GM19452 (cell line): ENCODE measurements at regions not wholly inside any gene's neighbourhood (a gene's known extent, or its start where the extent isn't known, plus 50 kb on each side); places are given as distances from the start of the nearest gene placed in this dataset.

Experiments used
- ATAC-seq: cut with Tn5 transposase; IDR thresholded peaks from one replicate; pipeline ENCODE4 v1.9.1; 2021; ENCODE audit not compliant: unreplicated experiment

DNA sequence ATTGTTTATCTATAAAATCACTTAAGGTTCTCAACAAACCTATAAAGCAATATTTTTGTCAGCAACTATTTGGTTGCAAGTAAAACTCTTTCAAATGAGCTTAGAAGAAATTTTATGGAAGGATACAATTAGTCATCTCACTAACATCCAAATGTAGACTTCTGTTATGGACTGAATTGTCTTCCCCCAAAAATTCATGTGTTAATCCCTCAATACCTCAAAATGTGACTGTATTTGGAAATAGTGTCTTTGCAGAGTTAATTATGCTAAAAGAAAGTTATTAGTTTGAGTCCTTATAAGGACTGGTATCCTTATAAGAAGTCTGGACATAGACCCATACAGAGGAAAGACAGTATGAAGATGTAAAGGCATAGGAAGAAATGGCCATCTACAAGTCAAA is 357.8 kb upstream of the PRMT6 start:
- ATAC-seq: no peak

DNA sequence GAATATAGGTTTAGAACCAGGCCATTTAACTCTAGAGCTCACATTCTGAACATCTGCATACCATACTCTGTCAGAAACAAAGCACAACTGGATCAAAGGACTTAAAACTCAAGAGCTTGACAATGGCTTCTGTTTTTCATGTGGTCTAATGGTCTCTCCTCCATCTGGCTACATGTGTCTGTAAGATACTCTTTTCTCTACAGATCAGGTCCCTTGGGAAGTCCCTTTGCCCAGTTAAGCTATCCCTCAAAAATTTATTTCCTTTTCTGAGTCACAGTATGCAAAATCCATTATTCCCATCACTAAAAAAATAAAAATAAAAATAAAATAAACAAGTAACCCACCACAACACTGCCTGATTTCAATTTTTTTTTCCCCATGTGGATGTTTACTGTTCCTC is 357.0 kb upstream of the PRMT6 start:
- ATAC-seq: no peak

DNA sequence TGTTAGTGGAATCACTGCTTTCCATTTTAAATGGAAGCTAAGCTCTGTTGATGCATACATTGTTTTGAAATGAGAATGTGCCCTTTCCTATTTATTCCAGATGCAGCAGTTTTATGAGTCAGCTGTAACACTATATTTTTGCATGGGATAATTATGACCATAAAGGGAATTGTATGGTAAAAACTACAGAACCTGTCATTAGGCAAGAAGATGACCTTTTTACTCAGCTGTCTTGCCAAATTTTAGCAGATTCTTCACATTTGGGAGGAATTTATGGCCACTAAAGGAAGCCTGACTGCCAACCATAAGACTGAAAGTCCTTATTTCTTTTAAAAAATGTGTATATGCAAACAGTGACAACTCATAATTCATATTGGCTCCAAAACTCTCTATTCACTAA is 356.3 kb upstream of the PRMT6 start:
- ATAC-seq: no peak

DNA sequence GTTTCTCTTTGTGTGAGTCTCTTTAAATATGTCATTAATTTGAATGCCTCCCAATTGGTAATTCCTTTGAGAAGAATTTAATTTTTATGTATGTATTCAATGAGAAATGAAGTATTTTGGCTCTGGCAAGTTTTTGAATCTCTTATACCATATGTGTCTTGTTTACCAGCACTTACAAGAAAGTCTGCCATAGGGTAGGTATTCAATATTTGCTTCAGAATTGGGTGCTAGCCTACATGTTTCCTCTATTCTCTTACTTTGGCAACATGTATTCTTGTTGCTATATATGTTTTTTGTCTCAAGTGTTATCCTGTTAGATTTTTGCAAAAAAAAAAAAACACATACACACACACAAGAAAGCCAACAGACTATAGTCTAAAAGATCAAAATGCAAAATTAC is 350.5 kb upstream of the PRMT6 start:
- no peak for ATAC-seq

DNA sequence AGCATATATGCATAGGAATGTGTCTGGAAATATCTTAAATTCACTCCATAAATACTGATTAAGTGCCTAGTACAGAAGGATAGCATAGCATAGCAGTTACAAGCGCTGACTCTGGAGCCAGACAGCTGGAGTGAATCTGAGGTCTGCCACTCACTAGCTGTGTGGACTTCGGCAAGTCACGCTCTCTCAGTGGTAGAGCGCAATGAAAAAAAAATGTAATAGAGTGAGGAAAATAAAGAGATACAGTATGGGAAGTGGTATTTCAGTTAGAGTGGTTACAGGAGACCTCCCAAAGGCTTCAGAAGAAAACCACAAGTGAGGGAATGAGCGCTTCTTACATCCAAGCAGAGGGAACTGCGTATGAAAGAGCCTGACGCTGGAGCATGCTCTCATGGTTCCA is 338.9 kb upstream of the PRMT6 start:
- no peak for ATAC-seq

DNA sequence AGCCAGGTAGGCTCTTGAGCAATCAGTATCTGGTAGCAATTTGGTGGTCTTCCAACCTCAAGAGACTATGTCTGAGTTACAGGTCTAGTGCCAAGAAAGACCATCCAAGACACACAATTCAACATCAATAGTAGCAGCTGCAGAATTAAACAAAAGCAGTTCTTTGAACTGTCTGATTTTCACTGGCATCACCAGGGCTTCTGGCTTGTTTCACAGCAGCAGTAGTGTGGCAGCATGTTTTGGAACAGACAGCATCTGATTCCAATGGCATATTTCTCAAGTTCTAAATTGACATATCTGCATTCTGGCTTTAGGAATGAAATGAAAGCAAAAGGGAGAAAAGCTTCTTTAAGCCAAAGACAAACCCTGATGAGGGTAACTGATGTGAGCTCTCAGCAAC is 334.7 kb upstream of the PRMT6 start:
- ATAC-seq: no peak

DNA sequence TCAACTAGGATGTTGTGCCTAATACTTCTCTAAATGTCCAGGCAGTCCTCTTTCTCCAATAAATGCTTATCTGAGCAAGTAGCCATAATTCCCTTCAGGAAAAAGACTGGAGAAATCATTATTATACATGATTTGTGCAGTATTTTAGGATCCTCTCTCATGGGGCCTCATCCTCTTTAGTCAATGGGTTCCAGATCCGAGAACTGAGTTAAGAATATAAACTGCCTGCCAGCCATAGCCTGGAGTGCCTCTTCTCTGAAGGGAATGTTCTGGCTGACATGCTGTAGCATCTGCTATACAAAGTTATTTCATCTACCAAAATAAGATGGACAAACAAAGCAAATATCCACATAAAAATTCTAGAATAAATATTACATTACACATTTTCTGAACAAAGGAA is 334.0 kb upstream of the PRMT6 start:
- no peak for ATAC-seq

DNA sequence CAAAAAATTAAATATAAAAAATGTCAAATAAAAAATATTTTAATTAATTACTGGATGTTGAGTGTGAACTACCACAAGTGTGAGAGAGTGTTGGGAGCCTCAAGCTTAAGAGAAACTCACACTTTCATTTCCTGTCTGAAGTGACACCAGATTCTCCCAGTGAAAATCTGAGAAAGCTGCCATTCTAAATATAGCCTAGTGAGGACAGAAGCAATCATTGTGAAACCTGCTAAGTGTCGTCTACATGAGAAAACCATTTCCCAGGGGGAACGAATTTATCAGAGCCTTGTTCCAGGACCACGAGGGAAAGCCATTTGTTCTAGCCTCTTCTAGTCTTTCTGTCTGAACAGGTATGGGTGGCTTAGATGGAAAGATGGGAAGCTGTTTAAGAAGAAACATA is 329.3 kb upstream of the PRMT6 start:
- peak; percentile 91 for ATAC-seq

DNA sequence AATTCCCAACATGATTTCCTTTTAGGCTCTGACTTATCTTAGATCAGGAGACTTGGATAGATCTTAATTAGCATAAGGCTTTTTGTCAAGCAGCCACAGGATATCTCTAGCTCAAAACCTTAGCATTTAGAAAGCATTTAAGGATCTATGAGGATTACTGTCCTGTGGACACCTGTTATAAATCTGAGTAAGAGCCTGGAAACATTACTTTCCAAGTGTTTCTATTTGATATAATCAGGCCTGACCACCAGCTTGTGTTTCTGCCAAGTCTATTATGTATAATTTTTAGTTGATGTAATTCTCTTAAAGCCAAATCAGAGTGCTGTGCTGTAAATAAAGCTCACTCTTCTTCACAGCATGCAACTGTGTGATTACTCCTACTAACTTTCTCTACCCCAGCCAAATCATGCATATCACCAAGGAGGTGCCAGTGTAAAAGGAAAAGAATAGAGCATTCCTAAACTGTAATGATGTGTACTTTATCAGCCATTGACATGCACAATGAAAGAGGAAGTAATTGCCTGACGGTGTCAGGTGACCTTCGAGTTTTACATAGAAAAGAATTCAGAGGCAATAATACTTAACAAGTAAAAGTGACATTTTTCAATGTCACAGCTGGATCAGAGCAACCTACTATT is 309.9 kb upstream of the PRMT6 start:
- no peak for ATAC-seq

DNA sequence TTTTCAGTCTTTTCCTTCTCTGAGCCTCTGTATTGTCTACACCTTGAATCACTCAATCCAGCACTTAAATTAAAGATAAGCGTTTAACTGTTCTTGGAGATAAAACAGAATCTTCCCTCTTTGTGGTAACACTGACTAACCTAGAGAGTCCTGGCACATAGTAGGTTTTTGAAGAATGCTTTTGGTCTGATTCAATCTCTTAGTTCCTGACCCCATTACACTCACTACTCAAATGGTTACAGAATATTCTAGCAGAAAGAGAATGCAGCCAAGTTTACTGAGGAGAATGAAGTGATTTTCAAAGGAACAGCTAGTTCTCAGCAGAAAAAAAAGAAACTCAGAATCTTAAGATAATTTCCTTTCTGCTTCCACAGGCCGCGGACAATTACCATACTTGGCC is 309.2 kb upstream of the PRMT6 start:
- ATAC-seq: no peak

DNA sequence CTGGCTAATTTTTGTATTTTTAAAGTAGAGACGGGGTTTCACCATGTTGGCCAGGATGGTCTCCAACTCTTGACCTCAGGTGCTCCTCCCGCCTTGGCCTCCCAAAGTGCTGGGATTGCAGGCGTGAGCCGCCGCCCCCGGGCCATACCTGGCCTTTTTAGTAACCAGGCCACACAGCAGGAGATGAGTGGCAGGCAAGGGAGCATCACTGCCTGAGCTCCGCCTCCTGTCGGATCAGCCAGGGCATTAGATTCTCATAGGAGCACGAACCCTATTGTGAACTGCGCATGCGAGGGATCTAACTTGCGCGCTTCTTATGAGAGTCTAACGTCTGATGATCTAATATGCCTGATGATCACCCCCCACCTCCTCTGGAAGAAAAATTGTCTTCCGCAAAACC is 308.7 kb upstream of the PRMT6 start:
- no peak for ATAC-seq

DNA sequence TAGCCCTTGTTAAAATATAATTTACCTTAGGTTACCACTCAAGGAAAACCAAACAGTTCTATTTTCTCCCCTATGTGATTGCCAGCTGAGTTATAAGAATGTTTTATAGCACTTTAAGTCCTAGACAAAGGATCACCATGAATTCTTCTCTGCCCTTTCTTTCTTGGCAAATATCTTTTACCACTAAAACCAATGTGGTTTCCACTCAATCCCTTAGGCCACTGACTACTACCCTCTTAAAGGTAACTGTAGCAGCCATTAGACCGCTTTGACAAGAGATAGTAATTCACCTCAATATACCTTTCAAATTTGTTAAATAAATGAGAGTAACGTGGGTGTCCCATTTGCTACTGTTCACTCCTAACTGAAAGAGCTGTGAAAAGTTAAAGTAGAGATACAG is 307.9 kb upstream of the PRMT6 start:
- ATAC-seq: no peak

DNA sequence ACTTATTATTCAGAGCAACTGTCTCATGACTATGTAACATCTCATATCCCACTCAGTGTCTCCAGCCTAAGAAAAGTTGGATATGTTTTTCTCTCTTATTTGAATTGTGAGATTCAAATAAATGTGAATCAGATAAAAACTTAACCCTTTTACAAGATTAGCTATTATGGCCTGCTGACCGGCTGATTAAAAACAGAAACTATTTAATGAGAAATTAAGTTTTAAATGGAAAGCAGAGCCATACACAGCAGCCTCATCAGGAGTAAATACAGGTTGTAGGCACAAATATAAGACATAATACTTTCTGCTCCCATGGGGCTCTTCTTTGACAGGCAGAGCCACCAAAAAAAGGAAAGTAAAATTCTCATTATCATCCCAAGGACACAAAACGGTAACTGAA is 307.0 kb upstream of the PRMT6 start:
- no peak for ATAC-seq

DNA sequence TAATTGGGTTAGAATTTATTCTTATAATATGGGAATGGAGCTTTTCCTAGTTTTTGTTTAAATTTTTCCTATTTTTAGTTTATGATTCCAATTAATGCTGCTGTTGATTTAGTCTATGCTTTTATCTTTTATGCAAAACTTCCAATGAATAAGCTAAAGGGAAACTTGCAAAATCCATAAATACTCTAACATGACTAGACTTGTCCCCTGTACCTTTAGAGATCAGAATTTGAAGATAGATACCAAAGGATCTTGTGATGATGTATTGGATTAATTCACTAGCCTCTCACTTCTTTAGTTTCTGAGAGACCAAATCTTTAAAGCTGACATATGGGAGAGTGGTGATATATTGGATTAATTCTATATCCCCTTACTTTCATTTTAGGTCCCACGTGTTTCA is 306.6 kb upstream of the PRMT6 start:
- no peak for ATAC-seq

DNA sequence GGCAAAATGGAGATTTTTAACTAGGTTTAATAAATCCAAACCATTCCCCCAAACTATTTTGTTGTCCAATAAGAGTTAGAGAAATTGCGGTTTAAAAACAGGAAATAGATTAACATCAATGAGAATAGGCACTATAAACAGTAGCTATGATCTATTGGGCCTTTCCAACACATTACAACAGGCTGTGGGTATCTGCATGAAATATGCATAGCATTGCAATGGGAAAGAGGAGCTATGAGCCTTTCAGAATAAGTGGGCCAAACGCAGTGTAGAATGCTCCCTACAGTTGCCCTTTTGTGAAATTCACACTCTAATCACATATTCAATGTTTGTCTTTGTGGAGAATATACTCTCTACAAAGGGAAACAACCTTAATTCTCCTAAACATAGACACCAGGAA is 305.5 kb upstream of the PRMT6 start:
- no peak for ATAC-seq

DNA sequence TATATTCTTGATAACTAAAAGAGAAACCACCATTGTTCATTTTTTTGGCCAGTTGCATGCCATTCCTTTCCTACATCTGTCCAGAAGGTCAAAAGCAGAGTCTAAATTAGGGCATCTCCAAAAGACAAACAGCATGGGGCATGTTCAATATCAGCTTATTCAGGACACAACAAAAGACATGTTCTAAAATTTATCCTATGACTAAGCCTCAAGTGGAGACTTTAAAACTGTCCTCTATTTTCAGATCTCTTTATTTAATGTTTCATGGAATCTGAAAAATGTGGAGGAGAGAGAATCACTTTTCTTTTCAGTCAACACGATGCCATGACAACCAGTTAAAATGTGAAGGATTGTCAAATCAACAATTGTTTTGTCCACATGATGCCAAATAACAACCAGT is 303.4 kb upstream of the PRMT6 start:
- ATAC-seq: no peak

DNA sequence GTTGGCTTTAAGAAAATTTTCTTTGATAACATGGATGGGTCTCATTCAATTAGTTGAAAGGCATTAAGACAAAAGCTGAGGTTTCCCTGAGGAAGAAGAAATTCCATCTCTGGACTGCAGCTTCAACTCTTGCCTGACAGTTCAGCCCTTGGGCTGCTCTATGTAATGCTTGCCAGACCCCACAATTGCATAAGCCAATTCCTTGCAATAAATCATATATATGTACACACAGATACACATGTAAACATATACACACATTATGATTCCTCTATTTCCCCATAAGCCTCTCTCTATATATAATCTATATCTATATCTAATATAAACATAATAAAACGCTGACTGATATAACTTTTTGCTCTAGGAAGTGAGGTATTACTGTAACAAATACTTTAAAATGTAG is 301.5 kb upstream of the PRMT6 start:
- ATAC-seq: no peak

DNA sequence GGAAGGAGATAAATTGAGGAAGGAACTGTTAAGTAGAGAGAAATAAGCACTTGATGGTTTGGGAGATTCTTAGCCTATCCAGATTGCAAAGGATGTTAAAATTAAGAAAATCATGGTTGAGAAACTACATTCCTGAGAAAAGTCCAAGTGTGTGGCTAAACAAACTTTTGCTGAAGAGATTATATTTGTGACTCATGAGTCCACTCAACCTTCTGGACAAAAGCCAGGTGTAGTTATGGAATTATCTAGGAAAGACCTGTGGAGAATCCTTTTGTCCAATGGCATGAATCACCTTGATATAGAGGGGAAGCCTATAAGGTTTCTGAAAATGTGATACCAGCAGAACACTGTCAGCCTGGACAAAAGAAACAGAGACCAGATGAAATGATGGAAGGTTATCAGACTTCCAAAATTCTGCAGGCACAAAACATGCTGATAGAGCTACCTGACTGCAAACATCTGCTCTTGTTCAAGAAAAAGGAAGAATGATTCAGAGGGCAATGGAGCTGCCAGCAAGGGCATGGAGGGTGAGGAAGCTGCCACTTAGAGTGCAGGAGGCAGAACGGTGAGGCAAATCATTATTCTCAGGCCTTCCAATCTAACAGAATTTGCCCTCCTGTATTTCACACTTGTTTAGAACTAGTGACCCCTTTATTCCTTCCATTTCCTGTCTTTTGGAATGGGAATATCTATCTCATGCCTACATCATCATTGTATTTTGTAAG is 300.6 kb upstream of the PRMT6 start:
- no peak for ATAC-seq

DNA sequence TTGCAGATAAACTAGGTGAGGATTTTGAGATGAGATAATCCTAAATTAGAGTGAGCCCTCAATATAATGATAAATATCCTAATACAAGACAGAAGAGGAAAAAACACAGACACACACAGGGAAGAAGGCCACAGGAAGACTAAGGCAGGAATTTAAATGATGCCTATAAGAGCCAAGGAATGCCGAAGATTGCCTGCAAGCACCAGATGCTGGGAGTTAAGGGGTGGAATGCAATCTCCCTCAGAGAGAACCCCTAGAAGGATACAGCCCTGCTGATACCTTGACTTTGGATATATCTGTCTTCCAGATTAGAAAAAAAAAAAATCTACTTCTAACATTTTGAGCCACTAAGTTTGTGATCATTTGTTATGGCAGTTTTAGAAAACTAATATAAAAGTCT is 299.7 kb upstream of the PRMT6 start:
- no peak for ATAC-seq

DNA sequence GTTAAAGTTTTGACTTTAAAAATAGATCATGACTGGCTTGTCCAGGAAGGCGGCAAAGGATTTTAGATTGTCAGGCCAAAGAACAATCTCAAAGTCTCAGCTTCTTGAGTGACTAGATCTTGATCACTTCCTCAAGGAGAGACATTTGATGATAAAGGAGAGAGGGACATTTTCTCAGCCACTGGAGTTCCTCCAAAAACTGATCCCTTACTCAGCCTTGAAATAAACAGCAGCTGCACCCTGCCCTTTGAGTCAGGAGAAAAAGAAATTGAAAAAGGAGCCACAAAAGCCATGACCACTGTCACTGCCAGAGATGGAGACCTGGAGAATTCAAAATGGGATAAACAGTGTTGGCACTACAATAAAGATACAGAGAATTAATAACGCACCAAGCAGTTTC is 288.4 kb upstream of the PRMT6 start:
- no peak for ATAC-seq

DNA sequence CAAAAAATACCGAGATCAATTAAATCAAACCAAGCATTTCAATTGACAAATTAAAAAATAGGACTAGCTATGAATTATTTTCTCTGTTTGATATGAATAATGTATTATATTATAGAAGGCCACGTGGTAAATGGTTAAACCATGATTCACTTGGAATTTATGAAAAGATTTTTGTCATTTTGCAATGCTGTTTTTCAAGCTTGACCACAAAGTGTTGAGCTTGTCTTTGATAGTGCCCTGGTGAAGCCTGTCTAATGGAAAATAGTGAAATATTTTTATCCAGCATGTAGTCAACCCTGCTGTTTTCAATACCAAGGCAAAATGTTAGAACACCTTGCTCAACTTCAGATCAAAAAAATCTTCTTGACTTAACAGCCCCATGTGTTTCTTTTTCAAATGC is 288.0 kb upstream of the PRMT6 start:
- ATAC-seq: no peak

DNA sequence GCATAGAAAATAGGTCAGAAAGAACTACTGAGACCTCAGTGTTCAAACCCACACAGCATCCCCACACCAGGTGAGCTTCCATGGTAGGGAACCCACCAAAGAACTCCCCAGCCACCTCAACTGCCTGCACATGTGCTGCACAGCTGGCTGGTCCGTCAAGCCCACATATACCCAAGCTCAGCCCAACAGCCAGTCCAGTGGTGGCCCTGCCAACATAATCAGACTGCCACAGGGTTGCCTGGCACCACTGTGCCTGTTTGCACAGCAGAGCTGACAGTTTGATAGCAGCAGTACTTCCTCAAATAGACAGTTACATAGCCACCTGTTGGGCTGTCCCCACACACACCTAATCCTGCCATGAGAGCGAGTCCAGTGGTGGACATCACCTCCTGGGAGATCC is 283.3 kb upstream of the PRMT6 start:
- no peak for ATAC-seq

DNA sequence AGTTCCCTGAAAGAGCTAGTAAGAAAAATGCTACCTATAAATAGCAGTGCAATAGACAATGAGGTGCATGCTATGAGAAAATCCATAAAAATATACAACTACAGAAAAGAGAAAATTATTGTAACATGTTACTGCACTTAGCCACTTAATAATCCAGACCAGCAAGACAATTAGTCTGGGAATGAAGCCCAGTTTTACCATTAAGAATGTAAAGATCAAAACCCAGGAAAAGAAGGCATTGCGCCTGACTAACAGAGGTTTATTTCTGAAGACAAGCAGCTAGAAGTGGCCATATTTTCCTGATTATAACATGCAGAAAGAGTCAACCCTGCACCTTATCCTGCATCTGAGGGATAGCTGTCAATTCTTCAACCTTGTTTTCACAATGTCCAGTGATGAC is 276.4 kb upstream of the PRMT6 start:
- ATAC-seq: no peak
